Activated T-helper 17 cell treated with anti-CD3 and anti-CD28 coated beads, Interleukin-2, amount 50 U/mL, for 72 hours (primary cell): ENCODE measurements at regions not wholly inside any gene's neighbourhood (a gene's known extent, or its start where the extent isn't known, plus 50 kb on each side); places are given as distances from the start of the nearest gene placed in this dataset.
"Not testable (repeated sequence)": the region's sequence is repeated elsewhere in the genome, so short reads cannot be mapped to it uniquely, and the experiment has no call there.

Source experiments
- ATAC-seq: fragments of 150-1000 bp; cut with Tn5 transposase; replicated peaks from 2 replicates; pipeline ENCODE4 v1.10.0; 2021; ENCODE audit warnings: mild to moderate bottlenecking, moderate library complexity
- H3K27ac Mint-ChIP-seq: one replicate; pipeline ENCODE4 v1.8.0; 2022; ENCODE audit warnings: mixed read lengths
- H3K27me3 Mint-ChIP-seq: one replicate; pipeline ENCODE4 v1.8.0; 2022; ENCODE audit warnings: mixed read lengths
- H3K36me3 Mint-ChIP-seq: one replicate; pipeline ENCODE4 v1.8.0; 2022; ENCODE audit warnings: low read depth, mild to moderate bottlenecking, mixed read lengths
- H3K4me1 Mint-ChIP-seq: one replicate; pipeline ENCODE4 v1.8.0; 2022; ENCODE audit warnings: mixed read lengths
- H3K4me3 Mint-ChIP-seq: one replicate; pipeline ENCODE4 v1.8.0; 2022; ENCODE audit warnings: mild to moderate bottlenecking, mixed read lengths
- H3K9me3 Mint-ChIP-seq: one replicate; pipeline ENCODE4 v1.8.0; 2022; ENCODE audit warnings: mixed read lengths

DNA sequence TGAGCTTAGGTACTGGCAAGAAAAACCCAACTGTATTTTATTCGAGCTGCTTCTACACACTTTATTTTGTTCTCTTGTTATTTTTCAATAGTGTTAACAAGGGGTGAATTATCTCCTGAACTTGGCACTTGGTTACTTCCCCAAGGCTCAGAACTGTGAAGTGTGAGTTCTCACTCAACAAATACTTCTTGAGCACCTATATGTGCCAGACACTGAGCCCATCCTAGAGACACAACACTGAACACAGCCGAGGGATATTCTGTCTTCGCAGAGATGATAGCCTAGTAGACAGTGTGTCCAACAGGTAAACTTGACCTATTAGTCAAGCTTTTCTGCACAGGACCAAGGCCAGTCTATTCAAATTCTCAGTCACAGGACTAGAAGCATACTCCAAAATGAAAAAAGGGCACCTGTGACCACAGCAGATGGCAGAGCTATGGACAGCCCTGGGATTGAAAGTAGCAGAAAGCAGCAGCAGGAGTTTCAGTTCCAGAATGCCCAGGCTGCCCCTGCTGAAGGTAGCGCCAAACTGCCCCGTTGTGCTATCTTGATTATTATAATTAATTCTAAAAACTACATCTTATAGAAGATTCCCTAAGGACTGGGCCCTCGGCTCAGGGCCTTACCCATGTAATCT, 77.8 kb upstream of the TAB2 start:
- peaks cover 11% of the 10 kb centered on the region for H3K4me1 Mint-ChIP-seq
- H3K9me3 Mint-ChIP-seq = peaks cover 13% of the 10 kb centered on the region
- H3K27ac Mint-ChIP-seq = no peak overlapping the region
- H3K4me3 Mint-ChIP-seq = no peak overlapping the region
- no peak for ATAC-seq
- H3K36me3 Mint-ChIP-seq = no peaks in the 10 kb centered on the region
- H3K27me3 Mint-ChIP-seq = no peaks in the 10 kb centered on the region

DNA sequence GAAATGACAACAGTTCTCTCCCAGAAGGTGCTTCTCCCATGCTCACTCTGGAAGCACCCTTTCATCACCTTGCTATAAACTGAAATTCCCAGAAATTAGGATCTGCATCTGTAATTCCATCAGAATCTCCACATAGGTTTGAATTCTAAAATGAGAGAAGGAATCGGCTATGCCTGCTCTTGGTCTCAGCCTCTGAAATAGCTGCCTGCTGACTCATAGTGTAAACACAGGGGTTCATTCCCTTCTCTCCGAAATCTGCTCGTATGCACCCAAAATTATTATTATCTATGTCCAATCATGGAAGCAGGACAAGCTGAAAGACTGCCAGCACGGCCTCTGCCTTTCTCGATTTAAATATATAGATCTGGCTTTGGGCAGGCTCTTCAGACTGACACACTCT, 74.6 kb upstream of the TAB2 start:
- no peak for ATAC-seq
- peaks cover 10% of the 10 kb centered on the region for H3K9me3 Mint-ChIP-seq

DNA sequence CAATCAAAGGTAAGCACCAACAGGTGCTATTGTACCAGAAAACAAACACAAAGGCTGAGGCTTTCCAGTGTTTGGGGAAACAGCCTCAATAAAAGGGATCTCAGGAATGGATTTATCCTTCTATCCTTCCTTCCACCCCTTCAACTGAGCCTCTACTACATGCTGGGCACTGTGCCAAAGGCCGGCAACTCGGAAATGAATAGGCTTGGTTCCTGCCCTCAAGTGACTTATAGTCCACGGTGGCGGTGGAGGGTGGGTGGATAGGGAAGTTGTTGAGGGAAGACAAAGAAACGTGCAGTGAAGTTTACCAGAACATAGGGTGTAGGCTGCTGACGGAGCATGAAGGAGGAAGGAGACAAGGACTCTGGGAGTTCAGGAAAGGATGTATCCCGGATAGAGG, 73.4 kb upstream of the TAB2 start:
- no peaks in the 10 kb centered on the region for H3K36me3 Mint-ChIP-seq
- H3K27me3 Mint-ChIP-seq = no peaks in the 10 kb centered on the region
- H3K4me1 Mint-ChIP-seq = peaks cover 9% of the 10 kb centered on the region
- no peak for ATAC-seq
- H3K4me3 Mint-ChIP-seq = no peak overlapping the region
- no peak overlapping the region for H3K27ac Mint-ChIP-seq
- no peaks in the 10 kb centered on the region for H3K9me3 Mint-ChIP-seq

More for the DNA sequence above, 74.6 kb upstream of the TAB2 start:
- no peaks in the 10 kb centered on the region for H3K36me3 Mint-ChIP-seq
- no peak overlapping the region for H3K27ac Mint-ChIP-seq
- H3K4me3 Mint-ChIP-seq = no peak overlapping the region
- H3K4me1 Mint-ChIP-seq = no peaks in the 10 kb centered on the region
- H3K27me3 Mint-ChIP-seq = no peaks in the 10 kb centered on the region

GRCh38 chr6:149246691-149247384, 70.7 kb upstream of the TAB2 start:
- H3K9me3 Mint-ChIP-seq = no peaks in the 10 kb centered on the region
- no peaks in the 10 kb centered on the region for H3K27me3 Mint-ChIP-seq
- H3K36me3 Mint-ChIP-seq = no peaks in the 10 kb centered on the region
- H3K4me1 Mint-ChIP-seq = peaks cover 23% of the 10 kb centered on the region
- H3K4me3 Mint-ChIP-seq = no peak overlapping the region
- ATAC-seq = no peak
- no peak overlapping the region for H3K27ac Mint-ChIP-seq

GRCh38 chr6:149247385-149247763, 70.1 kb upstream of the TAB2 start:
- H3K27me3 Mint-ChIP-seq = no peaks in the 10 kb centered on the region
- no peak overlapping the region for H3K4me3 Mint-ChIP-seq
- no peak overlapping the region for H3K27ac Mint-ChIP-seq
- H3K4me1 Mint-ChIP-seq = peaks cover 23% of the 10 kb centered on the region
- no peak for ATAC-seq
- no peaks in the 10 kb centered on the region for H3K9me3 Mint-ChIP-seq
- H3K36me3 Mint-ChIP-seq = no peaks in the 10 kb centered on the region

DNA sequence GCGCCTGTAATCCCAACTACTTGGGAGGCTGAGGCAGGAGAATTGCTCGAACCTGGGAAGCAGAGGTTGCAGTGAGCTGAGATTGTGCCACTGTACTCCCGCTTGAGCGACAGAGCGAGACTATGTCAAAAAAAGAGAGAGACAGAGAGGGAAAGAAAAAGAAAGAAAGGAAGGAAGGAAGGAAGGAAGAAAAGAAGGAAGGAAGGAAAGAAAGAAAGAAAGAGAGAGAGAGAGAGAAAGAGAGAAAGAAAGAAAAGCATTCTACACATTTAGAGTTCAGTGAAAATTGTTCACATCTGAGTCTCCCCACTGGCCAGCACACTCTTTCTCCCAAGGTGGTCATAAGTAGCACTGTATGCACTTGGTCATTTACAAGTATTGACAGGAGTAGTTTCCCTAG, 69.2 kb upstream of the TAB2 start:
- peak overlapping the region; percentile 73 for H3K27ac Mint-ChIP-seq

DNA sequence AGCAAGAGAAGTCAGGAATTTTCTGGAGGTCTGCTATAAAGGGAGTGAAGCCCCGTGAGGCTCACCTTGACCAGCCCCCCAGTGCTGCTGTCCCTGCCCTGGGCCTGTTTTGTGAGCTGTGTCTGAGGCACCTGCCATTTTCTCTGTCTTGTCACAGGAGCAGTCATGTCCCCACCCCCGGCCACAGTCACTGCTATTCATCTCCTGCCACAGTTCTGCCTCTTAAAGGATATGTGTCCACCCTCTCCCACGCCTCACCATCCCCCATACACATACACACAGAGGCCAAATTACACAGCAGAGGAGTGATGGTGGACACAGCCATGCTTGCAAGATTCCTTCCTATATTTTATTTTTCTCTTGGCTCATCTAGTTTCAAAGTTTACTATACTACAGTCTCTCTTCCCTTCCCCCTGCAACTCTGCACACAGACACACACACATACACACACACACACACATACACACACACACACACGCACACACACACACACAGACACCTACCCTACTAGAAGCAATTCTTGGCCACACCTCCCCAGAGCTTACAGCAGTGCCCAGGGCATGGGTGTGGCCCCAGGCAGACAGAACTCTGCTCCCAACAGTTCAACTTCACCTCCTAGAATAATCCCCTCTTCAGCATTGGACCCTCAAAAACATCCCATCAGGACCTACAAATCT, 68.7 kb upstream of the TAB2 start:
- H3K4me3 Mint-ChIP-seq = peak overlapping the region; percentile 50
- no peaks in the 10 kb centered on the region for H3K27me3 Mint-ChIP-seq
- ATAC-seq = peak; percentile 69
- peak overlapping the region; percentile 73 for H3K27ac Mint-ChIP-seq
- H3K9me3 Mint-ChIP-seq = peaks cover 3% of the 10 kb centered on the region
- H3K4me1 Mint-ChIP-seq = peaks cover 27% of the 10 kb centered on the region
- H3K36me3 Mint-ChIP-seq = no peaks in the 10 kb centered on the region

More for the DNA sequence above, 69.2 kb upstream of the TAB2 start:
- ATAC-seq, H3K27me3 Mint-ChIP-seq, H3K9me3 Mint-ChIP-seq, H3K36me3 Mint-ChIP-seq: not testable (repeated sequence)
- Mint-ChIP-seq H3K4me1 (peaks cover 27% of the 10 kb centered on the region), H3K4me3 (peak overlapping the region; percentile 50)

- peak overlapping the region; percentile 73 for H3K27ac Mint-ChIP-seq
- peak; percentile 49 for ATAC-seq
Observed at GRCh38 chr6:149249370-149250357, 67.8 kb upstream of the TAB2 start.

GRCh38 chr6:149250951-149251350, 66.6 kb upstream of the TAB2 start:
- Mint-ChIP-seq H3K27me3 (no peaks in the 10 kb centered on the region), H3K4me3 (no peak overlapping the region), H3K4me1 (peaks cover 27% of the 10 kb centered on the region), H3K9me3 (peaks cover 3% of the 10 kb centered on the region), H3K27ac (no peak overlapping the region), H3K36me3 (no peaks in the 10 kb centered on the region)
- ATAC-seq = no peak

More at GRCh38 chr6:149249370-149250357, 67.8 kb upstream of the TAB2 start:
- peak overlapping the region; percentile 50 for H3K4me3 Mint-ChIP-seq
- H3K27me3 Mint-ChIP-seq = no peaks in the 10 kb centered on the region
- peaks cover 27% of the 10 kb centered on the region for H3K4me1 Mint-ChIP-seq
- H3K36me3 Mint-ChIP-seq = no peaks in the 10 kb centered on the region
- H3K9me3 Mint-ChIP-seq = peaks cover 3% of the 10 kb centered on the region

DNA sequence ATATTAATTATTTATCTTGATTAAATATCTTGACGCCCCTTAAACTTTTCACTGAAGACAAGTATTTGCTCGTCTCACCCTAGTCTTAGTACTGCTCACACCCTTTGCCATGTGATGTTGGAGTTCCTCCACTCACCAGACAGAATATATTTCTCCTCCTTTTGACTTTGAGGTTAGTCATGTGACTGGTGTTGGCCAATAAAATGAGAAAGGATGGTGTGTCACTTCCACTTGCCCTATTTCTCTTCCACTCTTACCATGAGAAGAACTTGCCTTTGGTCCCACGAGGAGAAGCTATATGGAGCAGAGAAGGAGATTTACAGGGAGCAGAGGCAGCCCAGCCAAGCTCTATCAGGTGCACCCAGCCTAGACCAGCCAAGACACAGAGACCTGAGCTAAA, 64.9 kb upstream of the TAB2 start:
- H3K4me1 Mint-ChIP-seq = peaks cover 27% of the 10 kb centered on the region
- H3K27me3 Mint-ChIP-seq = no peaks in the 10 kb centered on the region
- ATAC-seq = no peak
- peaks cover 3% of the 10 kb centered on the region for H3K9me3 Mint-ChIP-seq
- no peak overlapping the region for H3K4me3 Mint-ChIP-seq
- no peak overlapping the region for H3K27ac Mint-ChIP-seq
- no peaks in the 10 kb centered on the region for H3K36me3 Mint-ChIP-seq

GRCh38 chr6:149254253-149254652, 63.3 kb upstream of the TAB2 start:
- Mint-ChIP-seq H3K27ac (no peak overlapping the region), H3K27me3 (no peaks in the 10 kb centered on the region), H3K4me1 (peaks cover 16% of the 10 kb centered on the region), H3K4me3 (no peak overlapping the region), H3K9me3 (peaks cover 3% of the 10 kb centered on the region), H3K36me3 (no peaks in the 10 kb centered on the region)
- no peak for ATAC-seq

GRCh38 chr6:149259753-149260152, 57.8 kb upstream of the TAB2 start:
- ATAC-seq = no peak
- Mint-ChIP-seq H3K27me3 (no peaks in the 10 kb centered on the region), H3K36me3 (no peaks in the 10 kb centered on the region), H3K9me3 (no peaks in the 10 kb centered on the region), H3K4me1 (peaks cover 4% of the 10 kb centered on the region), H3K27ac (no peak overlapping the region), H3K4me3 (no peak overlapping the region)

GRCh38 chr6:149260214-149260874, 57.2 kb upstream of the TAB2 start:
- H3K27ac Mint-ChIP-seq = no peak overlapping the region
- H3K27me3 Mint-ChIP-seq = no peaks in the 10 kb centered on the region
- no peak overlapping the region for H3K4me3 Mint-ChIP-seq
- H3K4me1 Mint-ChIP-seq = peaks cover 8% of the 10 kb centered on the region
- ATAC-seq = no peak
- no peaks in the 10 kb centered on the region for H3K9me3 Mint-ChIP-seq
- no peaks in the 10 kb centered on the region for H3K36me3 Mint-ChIP-seq
